DMS53 (cell line): ENCODE measurements at regions not wholly inside any gene's neighbourhood (a gene's known extent, or its start where the extent isn't known, plus 50 kb on each side); places are given as distances from the start of the nearest gene placed in this dataset.

Experiments
- DNase-seq: peaks from one replicate; lab custom pipeline; 2025; lab: John Stamatoyannopoulos, UW

DNA sequence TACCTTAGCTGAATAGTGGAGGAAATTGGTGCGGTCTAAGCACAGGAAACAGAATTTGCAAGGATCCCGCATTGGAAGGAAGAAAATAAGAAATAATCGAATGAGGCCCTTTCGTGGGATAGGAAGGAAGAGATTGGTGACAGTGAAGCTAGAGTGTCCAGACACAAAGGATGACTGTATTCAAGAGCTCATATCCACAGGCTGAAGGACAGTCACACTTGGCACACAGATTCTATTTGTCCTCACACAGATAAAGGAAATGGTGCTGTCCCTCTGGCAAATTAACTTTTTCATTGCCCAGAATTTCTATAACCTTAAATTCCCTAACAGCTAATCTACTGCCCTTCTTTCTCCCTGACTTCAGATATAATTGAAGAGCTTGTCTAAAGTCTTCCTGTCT is 2188.9 kb upstream of the TENM3 start:
- no peak for DNase-seq

- DNase-seq, result peak; percentile 14
Observed at GRCh38 chr4:180057299-180057721, 2185.9 kb upstream of the TENM3 start.

DNA sequence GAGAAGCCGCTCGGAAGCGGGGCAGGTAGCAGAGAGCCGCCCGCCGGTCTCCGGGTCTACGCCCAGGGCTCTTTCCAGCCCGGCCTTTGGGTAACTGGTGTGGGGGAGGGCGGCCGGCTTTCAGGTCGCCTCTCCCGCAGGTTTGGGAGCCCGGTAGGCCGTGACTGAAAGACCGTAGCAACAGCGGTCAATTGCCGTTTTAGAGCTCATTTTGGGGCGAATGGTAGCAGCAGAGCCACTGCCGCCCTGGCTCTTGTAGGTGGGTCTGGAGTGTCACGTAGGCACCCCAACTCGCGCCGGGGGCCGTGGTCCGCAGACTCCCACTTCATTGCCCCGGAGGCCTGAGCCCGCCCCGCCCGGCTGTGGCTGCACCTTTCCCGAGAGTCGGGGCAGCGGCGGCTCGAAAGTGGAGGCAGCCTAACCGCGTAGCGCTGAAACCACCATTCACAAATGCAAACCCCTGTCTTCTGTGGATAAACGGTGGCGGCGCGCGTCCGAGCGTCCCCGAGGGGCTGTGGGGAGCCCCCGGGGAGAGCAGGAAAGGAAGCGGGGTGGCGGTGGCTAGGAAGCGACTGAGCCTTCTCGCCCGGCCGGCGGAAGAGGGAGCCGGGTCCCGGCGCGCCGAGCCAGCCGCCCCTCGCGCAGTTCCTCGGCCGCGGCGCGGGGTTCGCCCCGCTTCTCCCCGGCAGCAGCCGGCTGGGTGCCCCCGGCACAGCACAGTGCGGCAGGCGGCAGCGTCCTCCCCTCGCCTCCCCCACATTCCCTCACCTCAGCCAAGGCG is 2185.1 kb upstream of the TENM3 start:
- peak; percentile 39 for DNase-seq

DNA sequence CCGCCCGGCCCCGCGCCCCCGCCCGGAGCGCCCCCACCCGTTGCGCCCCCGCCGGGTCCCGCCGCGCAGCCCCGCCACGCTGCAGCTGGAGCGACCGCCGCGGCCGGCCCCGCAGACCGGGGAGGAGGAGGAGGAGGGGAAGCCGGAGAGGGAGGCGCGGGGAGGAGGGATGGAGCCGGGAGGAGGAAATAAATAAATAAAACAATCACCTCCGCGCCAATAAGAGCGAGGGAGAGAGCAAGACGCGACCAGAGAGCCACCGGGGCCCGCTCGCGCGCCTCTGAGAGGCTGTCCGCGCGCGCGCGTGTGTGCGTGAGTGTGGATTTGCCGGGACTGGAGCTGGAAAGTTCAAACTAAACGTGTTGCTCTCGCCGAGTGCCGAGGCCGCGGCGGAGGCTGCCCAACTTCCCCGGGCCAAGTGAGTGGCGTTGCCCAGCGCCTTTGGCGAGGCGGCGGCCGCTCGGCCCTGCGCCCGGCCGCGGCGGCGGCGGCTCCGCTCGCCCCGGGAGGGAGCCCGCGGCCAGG is 2184.4 kb upstream of the TENM3 start:
- DNase-seq, result peak; percentile 50

DNA sequence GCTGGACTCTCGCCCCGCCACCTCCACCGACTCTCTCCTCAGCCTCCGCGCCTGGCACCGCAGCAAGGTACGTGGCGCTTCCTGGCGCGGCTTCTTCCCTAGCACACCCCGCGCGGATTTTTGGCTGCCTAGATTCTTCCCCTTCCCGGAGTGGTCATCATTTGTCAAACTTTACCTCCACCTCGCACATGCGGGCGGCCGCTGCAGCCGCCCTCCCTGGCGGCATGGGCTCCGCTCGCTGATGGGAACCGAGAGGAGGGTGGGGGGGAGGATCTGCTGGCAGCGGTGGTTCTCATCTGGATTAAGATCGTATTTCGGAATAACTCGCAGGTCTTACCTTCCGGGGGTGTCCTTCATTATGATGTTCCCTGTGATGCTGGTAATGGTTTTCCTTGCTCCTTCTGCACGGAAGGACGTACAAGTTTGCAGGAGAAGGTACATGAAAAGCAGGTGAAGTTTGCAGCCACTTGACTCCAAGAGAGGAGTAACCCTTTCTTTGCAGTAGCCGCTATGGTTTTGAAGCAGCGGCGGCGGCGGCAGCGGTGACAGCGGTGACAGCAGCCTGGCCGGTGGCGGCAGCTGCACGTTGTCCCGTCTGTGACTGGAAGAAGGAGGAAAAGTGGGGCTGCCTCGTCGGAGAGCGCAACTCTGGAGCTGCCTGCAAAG is 2183.9 kb upstream of the TENM3 start:
- DNase-seq, result peak; percentile 46

DNA sequence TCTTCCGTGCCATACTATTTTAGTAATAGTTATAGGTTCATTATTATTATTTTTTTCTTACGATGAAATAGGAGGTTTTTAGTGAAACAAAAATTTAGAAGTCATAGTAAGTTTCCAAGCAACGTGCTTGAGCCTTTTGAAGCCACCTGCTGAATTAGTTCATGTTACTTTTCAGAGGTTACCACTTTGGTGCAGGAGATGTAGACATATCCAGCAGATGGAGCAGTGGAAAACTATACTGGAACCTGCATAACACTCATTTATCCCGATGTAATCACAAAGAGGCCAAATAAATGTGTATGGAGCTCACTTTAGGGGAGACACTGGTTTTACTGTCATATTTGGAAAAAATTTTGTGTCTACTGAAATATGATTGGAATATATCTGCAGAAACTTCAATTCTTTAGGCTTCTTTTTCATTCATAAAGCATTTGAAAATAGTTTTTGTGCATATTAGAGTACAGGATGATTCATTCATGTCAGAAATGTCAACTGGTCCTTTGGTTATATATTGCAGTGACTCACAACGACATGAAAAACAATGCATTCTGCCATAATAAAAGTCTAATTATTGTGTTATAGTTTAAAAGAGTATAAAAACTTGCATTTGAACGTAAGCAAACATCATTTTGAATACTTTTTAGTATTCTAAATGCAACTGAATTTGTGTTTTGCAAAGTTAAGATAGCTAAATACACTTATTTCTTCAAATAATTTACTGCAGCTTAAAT is 2182.9 kb upstream of the TENM3 start:
- peak; percentile 22 for DNase-seq

DNA sequence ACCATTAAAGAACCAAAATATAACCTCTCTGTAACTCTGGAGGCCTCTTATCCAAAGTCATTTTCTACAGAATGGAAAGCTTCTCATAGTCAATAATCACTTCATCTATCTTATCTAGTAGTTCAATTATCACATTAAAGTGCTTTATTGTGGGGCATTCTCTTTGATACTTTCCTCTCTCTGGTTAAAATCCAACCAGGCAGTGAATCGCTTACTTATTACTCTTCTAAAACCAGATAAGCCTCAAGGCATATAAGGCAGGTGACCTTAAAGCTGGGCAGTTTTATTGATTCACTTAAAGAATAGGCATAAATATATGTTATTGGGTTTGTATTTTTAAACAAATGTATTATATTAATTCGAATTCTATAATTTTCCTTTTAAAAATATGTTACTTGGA is 2162.1 kb upstream of the TENM3 start:
- no peak for DNase-seq

DNA sequence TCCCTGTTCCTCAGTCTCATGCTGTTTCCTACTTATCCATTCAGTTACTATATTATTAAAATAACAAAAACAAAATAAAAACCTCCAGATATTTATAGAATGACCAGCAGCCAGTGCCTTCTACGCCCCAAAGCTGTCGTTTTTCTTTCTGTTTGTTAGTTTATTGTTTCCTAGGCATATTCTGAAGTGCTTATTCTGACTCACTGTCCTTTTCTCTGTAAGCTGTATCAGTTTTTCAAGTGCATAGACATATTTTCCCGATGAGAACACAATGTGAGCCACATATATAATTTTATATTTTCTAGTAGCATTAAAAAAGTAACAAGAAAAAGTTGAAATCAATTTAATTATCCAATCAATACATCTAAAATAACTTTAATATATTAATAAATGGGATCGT is 2158.6 kb upstream of the TENM3 start:
- peak; percentile 58 for DNase-seq

DNA sequence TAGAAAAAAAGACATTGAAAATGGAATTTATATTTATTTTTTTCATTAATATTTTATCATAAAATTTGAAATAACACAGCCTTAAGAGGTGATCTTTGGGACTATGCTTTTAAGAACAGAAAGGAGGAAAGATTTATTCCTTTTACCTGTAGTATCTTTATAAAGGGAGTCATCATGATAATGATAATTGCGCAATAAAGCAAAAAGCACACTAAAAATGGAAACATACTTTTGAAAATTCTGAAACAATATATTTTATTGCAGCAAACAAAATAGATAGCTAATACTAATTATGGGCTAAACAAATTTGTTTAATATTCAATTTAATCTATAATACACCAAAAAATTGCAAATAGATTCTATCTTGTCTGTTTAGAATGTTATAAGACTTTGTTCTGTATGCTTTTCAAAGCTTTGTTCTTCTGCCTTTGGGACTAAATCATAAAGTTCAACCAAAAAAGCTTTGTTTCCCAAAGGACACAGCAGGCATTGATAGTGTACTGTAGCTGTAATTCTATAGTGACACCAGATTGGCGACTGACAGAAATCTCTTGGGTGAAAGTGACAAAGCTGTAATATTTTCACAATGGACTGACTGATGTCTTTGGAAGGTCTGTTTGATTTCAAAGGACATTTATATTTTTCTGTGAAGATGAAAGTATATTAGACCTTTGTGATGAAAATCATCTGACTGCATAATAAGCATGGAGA is 2156.6 kb upstream of the TENM3 start:
- DNase-seq, result no peak

- no peak for DNase-seq
Observed at GRCh38 chr4:180098586-180098985, 2144.6 kb upstream of the TENM3 start.

GRCh38 chr4:180099957-180100356 is 2143.2 kb upstream of the TENM3 start:
- no peak for DNase-seq

DNA sequence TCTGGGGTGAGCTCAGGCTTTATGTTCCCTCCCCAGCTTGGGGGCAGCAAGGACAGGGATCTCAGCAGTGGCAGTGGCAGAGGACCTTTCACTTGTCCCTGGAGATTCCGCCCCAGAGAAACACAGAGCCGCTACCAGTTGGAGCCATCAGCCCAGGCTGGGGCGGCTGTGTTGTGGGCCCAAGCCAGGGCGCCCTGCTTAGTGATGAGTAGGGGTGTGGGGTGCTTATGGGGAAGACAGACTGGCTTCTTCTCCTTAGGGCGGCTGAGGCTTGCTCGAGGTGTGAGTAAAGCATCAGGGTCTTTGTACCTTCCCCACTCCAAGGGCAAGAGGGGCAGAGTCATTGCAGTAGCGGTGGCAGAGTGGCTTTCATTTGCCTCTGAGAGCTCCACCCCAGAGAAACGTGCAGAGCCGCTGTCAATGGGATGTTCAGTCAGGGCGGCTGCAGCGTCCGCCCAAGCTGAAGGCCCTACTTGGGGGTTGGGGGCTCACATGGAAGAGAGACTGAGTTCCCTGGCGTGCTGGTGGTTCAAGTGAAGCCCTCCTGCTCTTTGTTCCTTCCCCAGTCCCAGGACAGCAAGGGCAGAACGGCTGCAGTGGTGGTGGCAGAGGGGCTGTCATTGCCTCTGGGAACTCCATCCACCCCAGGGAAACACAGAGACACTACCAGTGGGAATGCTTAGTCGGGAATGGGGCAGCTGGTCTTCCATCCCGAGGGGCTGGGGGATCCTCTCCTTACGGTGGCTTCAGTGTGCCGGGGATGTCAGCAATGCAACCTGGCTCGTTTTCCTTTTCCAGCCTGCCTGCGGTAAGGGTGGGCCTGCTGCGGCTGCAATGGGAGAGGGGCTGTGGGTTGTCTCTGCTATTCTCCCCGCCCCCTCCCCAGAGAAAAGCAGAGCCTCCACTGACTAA is 2142.5 kb upstream of the TENM3 start:
- DNase-seq, result no peak

DNA sequence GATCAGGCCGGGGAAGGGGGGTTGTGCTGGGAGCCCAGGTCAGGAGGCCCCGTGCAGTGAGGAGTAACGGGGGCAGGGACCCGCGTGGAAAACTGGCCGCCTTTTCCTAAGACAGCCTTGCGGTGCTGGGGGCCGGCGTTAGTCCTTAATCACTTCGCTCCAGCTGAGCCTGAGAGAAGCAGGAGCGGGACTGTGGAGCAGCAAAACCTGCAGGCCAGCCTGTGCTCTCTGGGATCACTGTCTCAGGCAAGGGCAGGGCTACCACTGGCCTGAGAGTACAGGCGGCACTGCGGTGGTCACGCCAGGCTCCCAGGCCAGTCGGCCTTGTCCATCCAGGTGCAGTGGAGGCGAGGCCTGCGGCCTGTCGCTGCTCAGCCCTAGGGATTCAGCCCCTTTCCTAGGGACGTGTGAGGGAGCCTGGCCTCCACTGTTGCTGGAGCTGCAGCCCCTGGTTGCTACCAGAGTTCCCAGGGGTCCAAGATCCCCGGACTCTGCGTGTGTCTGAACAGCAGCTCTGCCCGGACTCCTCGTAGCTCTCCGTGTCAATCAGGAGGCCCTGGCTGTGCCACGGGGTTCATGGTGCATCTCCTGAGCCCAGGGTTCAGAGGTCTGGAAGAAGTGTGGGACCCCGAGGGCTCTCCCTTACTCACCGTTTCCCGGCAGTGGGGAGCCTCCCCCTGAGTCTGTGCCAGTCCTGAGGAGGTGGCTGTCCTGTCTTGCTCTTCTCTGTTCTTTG is 2141.7 kb upstream of the TENM3 start:
- DNase-seq, result no peak

DNA sequence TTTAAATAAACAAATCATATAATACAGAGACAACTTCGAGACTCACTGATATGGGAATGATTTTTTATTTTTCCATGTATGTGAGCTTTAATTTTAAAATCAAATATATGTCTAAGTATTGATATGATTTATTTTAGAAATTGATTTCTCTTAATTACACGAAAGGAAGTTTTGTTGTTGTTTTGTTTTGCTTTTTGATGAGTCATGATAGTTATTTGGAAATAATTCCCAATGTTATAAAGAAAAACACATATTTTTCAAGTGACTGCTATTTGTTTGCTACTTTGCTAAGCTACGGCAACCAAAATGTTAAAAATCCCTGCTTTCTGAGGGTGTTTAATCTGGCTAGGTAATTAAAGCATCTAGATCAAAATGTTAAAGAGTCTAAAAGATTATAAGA is 2139.4 kb upstream of the TENM3 start:
- no peak for DNase-seq

GRCh38 chr4:180105362-180105761 is 2137.8 kb upstream of the TENM3 start:
- no peak for DNase-seq

- DNase-seq, result no peak
Observed at GRCh38 chr4:180106122-180106521, 2137.1 kb upstream of the TENM3 start.

GRCh38 chr4:180106997-180107396 is 2136.2 kb upstream of the TENM3 start:
- DNase-seq, result no peak

- DNase-seq, result no peak
Observed at GRCh38 chr4:180116840-180117239, 2126.4 kb upstream of the TENM3 start.

GRCh38 chr4:180120068-180120467 is 2123.1 kb upstream of the TENM3 start:
- no peak for DNase-seq
